K562 (cell line): ENCODE measurements at regions not wholly inside any gene's neighbourhood (a gene's known extent, or its start where the extent isn't known, plus 50 kb on each side); places are given as distances from the start of the nearest gene placed in this dataset.
A peak's percentile ranks its signal among the peaks of the same experiment; 100 is the strongest.

ENCODE experiments used
- CEBPG ChIP-seq, 3 experiments: fragments of 200-800 bp in 1 of 3; sonication (Bioruptor generic) in 1 of 3; sonication (generic) in 1 of 3; formaldehyde crosslinking in 1 of 3; IDR thresholded peaks in 2 of 3; conservative IDR thresholded peaks in 1 of 3; 2 replicates each; pipeline versions ENCODE4 v1.6.1 to v1.8.0; 2016 to 2022; ENCODE audit warnings: missing compliant biosample characterization in 2 of 3, missing genetic modification characterization in 2 of 3, mild to moderate bottlenecking in 1 of 3, missing genetic modification reagents in 1 of 3
- DIDO1 ChIP-seq: fragments of 450-650 bp; IDR thresholded peaks from 2 replicates; pipeline ENCODE4 v1.6.1; 2016; ENCODE audit warnings: low read depth, missing biosample characterization, missing genetic modification characterization
- IFI16 ChIP-seq: fragments of 250-450 bp; sonication (Bioruptor Pico); IDR thresholded peaks from 2 replicates; pipeline ENCODE4 v2.1.2; 2022; ENCODE audit warnings: mild to moderate bottlenecking, inconsistent platforms
- RFX5 ChIP-seq: IDR thresholded peaks from 2 replicates; pipeline ENCODE4 v1.6.1; 2011; ENCODE audit warnings: low read depth, mild to moderate bottlenecking, improper control_type of control experiment, low read length
- SIX5 ChIP-seq, 2 experiments: IDR thresholded peaks; 2 replicates each; pipeline ENCODE4 v1.6.1; 2011; ENCODE audit warnings: low read length in 2 of 2, borderline replicate concordance in 1 of 2, low read depth in 1 of 2, mild to moderate bottlenecking in 1 of 2, moderate library complexity in 1 of 2; ENCODE audit not compliant: insufficient read depth in 1 of 2
- TF ChIP-seq, protein P1 (sequence below), 2 experiments: fragments of 200-800 bp in 1 of 2; sonication (Bioruptor generic) in 1 of 2; sonication (generic) in 1 of 2; formaldehyde crosslinking in 1 of 2; IDR thresholded peaks in 1 of 2; conservative IDR thresholded peaks in 1 of 2; 2 replicates each; pipeline versions ENCODE4 v1.5.0 to v1.6.1; 2016 to 2020; ENCODE audit warnings: missing compliant biosample characterization in 1 of 2, missing genetic modification characterization in 1 of 2, missing genetic modification reagents in 1 of 2
- TF ChIP-seq, protein P2 (sequence below): fragments of 200-600 bp; sonication (generic); IDR thresholded peaks from one replicate; pipeline ENCODE4 v1.6.1; 2012; ENCODE audit warnings: mild to moderate bottlenecking, low read depth, low read length, inconsistent platforms
- TF ChIP-seq, protein P3 (sequence below): sonication (generic); formaldehyde crosslinking; IDR thresholded peaks from 2 replicates; pipeline ENCODE4 v1.8.1; 2023; ENCODE audit warnings: mild to moderate bottlenecking, missing genetic modification reagents
- TF ChIP-seq, protein P4 (sequence below): fragments of 450-650 bp; formaldehyde crosslinking; conservative IDR thresholded peaks from 2 replicates; pipeline ENCODE4 v1.4.0; 2022; ENCODE audit warnings: mild to moderate bottlenecking, missing genetic modification characterization

DNA sequence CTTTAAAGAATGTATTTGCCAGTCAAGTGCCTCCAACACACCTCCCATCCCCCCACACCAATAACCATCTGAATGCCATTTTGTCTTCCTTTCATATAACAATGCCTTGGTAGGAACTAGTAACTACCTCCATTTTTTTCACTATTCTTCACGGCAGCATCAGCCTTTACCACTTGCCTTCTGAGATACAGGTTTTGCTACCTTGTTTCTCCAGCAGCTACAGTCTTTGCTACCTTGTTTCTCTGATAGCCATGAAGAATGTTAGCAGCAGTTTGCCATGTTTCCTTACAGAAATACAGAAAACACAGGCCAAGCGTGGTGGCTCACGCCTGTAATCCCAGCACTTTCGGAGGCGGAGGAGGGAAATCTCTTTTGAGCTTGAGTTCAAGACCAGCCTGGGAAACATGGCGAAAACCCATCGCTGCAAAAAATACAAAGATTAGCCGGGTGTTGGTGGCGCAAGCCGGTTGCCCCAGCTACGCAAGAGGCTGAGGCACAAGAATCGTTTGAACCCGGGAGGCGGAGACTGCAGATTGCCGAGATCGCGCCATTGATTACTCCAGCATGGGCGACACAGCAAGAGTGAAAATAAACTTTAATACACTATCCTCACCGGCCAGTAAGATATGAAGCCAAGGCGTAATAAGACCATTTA is 100.9 kb downstream of the HFE start (continued):
- TF ChIP-seq, protein P1, sequence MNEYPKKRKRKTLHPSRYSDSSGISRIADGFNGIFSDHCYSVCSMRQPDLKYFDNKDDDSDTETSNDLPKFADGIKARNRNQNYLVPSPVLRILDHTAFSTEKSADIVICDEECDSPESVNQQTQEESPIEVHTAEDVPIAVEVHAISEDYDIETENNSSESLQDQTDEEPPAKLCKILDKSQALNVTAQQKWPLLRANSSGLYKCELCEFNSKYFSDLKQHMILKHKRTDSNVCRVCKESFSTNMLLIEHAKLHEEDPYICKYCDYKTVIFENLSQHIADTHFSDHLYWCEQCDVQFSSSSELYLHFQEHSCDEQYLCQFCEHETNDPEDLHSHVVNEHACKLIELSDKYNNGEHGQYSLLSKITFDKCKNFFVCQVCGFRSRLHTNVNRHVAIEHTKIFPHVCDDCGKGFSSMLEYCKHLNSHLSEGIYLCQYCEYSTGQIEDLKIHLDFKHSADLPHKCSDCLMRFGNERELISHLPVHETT (CRISPR knock-in tag; conservative IDR thresholded peaks at IDR 0.05 in 1 of 2, IDR thresholded peaks at IDR 0.05 in 1 of 2), result no peak
- TF ChIP-seq CEBPG (CRISPR knock-in tag; IDR thresholded peaks at IDR 0.05), result no peak
- peak in 1 of 2 experiments; percentile 72; a peak in 2 of 4 replicates for TF ChIP-seq CEBPG (tag; conservative IDR thresholded peaks at IDR 0.05 in 1 of 2, IDR thresholded peaks at IDR 0.05 in 1 of 2)
- TF ChIP-seq, protein P2, sequence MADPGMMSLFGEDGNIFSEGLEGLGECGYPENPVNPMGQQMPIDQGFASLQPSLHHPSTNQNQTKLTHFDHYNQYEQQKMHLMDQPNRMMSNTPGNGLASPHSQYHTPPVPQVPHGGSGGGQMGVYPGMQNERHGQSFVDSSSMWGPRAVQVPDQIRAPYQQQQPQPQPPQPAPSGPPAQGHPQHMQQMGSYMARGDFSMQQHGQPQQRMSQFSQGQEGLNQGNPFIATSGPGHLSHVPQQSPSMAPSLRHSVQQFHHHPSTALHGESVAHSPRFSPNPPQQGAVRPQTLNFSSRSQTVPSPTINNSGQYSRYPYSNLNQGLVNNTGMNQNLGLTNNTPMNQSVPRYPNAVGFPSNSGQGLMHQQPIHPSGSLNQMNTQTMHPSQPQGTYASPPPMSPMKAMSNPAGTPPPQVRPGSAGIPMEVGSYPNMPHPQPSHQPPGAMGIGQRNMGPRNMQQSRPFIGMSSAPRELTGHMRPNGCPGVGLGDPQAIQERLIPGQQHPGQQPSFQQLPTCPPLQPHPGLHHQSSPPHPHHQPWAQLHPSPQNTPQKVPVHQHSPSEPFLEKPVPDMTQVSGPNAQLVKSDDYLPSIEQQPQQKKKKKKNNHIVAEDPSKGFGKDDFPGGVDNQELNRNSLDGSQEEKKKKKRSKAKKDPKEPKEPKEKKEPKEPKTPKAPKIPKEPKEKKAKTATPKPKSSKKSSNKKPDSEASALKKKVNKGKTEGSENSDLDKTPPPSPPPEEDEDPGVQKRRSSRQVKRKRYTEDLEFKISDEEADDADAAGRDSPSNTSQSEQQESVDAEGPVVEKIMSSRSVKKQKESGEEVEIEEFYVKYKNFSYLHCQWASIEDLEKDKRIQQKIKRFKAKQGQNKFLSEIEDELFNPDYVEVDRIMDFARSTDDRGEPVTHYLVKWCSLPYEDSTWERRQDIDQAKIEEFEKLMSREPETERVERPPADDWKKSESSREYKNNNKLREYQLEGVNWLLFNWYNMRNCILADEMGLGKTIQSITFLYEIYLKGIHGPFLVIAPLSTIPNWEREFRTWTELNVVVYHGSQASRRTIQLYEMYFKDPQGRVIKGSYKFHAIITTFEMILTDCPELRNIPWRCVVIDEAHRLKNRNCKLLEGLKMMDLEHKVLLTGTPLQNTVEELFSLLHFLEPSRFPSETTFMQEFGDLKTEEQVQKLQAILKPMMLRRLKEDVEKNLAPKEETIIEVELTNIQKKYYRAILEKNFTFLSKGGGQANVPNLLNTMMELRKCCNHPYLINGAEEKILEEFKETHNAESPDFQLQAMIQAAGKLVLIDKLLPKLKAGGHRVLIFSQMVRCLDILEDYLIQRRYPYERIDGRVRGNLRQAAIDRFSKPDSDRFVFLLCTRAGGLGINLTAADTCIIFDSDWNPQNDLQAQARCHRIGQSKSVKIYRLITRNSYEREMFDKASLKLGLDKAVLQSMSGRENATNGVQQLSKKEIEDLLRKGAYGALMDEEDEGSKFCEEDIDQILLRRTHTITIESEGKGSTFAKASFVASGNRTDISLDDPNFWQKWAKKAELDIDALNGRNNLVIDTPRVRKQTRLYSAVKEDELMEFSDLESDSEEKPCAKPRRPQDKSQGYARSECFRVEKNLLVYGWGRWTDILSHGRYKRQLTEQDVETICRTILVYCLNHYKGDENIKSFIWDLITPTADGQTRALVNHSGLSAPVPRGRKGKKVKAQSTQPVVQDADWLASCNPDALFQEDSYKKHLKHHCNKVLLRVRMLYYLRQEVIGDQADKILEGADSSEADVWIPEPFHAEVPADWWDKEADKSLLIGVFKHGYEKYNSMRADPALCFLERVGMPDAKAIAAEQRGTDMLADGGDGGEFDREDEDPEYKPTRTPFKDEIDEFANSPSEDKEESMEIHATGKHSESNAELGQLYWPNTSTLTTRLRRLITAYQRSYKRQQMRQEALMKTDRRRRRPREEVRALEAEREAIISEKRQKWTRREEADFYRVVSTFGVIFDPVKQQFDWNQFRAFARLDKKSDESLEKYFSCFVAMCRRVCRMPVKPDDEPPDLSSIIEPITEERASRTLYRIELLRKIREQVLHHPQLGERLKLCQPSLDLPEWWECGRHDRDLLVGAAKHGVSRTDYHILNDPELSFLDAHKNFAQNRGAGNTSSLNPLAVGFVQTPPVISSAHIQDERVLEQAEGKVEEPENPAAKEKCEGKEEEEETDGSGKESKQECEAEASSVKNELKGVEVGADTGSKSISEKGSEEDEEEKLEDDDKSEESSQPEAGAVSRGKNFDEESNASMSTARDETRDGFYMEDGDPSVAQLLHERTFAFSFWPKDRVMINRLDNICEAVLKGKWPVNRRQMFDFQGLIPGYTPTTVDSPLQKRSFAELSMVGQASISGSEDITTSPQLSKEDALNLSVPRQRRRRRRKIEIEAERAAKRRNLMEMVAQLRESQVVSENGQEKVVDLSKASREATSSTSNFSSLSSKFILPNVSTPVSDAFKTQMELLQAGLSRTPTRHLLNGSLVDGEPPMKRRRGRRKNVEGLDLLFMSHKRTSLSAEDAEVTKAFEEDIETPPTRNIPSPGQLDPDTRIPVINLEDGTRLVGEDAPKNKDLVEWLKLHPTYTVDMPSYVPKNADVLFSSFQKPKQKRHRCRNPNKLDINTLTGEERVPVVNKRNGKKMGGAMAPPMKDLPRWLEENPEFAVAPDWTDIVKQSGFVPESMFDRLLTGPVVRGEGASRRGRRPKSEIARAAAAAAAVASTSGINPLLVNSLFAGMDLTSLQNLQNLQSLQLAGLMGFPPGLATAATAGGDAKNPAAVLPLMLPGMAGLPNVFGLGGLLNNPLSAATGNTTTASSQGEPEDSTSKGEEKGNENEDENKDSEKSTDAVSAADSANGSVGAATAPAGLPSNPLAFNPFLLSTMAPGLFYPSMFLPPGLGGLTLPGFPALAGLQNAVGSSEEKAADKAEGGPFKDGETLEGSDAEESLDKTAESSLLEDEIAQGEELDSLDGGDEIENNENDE, result no peak
- no peak for TF ChIP-seq RFX5
- TF ChIP-seq DIDO1, result no peak
- TF ChIP-seq, protein P3, sequence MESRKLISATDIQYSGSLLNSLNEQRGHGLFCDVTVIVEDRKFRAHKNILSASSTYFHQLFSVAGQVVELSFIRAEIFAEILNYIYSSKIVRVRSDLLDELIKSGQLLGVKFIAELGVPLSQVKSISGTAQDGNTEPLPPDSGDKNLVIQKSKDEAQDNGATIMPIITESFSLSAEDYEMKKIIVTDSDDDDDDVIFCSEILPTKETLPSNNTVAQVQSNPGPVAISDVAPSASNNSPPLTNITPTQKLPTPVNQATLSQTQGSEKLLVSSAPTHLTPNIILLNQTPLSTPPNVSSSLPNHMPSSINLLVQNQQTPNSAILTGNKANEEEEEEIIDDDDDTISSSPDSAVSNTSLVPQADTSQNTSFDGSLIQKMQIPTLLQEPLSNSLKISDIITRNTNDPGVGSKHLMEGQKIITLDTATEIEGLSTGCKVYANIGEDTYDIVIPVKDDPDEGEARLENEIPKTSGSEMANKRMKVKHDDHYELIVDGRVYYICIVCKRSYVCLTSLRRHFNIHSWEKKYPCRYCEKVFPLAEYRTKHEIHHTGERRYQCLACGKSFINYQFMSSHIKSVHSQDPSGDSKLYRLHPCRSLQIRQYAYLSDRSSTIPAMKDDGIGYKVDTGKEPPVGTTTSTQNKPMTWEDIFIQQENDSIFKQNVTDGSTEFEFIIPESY (CRISPR knock-in tag), result no peak
- no peak for TF ChIP-seq IFI16 (CRISPR knock-in tag)
- TF ChIP-seq, protein P4, sequence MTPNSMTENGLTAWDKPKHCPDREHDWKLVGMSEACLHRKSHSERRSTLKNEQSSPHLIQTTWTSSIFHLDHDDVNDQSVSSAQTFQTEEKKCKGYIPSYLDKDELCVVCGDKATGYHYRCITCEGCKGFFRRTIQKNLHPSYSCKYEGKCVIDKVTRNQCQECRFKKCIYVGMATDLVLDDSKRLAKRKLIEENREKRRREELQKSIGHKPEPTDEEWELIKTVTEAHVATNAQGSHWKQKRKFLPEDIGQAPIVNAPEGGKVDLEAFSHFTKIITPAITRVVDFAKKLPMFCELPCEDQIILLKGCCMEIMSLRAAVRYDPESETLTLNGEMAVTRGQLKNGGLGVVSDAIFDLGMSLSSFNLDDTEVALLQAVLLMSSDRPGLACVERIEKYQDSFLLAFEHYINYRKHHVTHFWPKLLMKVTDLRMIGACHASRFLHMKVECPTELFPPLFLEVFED, result no peak
- no peak for TF ChIP-seq SIX5 (IDR thresholded peaks at IDR 0.05; ENCODE audit: borderline replicate concordance in 1 of 2, insufficient read depth in 1 of 2, low read depth in 1 of 2, low read length in 2 of 2)
